ENCODE measurements at regions not wholly inside any gene's neighbourhood (a gene's known extent, or its start where the extent isn't known, plus 50 kb on each side); places are given as distances from the start of the nearest gene placed in this dataset.

DNA sequence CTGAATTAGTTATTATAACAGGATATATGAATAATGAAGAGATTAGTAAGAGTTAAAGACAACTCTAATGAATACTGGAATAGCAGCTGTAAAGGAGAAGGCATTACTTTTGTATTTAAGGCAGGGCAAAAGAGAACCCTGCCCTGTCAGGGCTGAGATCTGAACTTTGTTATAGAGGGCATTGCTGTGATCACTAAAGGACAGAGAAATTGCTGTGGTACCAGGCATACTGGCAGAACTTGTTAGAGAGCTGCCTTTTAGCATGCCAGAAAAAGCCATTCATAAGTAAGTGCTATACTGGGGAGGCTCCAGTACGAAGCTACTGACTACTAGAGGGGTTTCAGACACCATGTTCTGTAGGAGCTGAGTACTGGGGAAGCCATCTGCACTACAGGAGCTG is 481.8 kb downstream of the SEMA3D start:
- H3K27me3 ChIP-seq (ENCODE audit: control insufficient read depth, insufficient read depth, low read length): no peaks in the 10 kb centered on the region
- in situ Hi-C loops (cut with HindIII; ENCODE audit: low pct_unique_long_range_greater_than_20kb, low sequenced_read_pairs) (no loop called here), intact Hi-C loops (cut with micrococcal nuclease; ENCODE audit: unreplicated experiment) (no loop called here)

DNA sequence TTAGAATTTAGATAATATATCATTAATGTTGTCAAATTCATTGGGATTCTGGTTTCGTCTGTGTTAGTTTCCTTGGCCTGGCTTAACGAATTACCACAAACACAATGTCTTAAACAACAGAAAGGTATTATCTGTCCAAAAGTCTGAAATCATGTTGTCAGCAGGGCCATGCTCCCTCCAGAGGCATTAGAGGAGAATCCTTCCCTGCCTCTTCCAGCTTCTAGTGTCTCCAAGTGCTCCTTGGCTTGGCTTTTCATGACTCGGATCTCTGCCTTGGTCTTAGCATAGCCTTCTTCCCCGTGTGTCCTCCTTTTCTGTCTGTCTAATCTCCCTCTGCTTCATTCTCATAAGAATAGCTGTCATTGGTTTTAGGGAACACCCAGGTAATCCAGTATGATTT is 482.5 kb downstream of the SEMA3D start:
- Histone ChIP-seq H3K4me3 (ENCODE audit: low read depth in 2 of 2, low read length in 2 of 2) (no peak overlapping the region), H3K36me3 (ENCODE audit: control insufficient read depth, insufficient read depth, low read length) (no peaks in the 10 kb centered on the region), H3K27ac (ENCODE audit: low read length) (no peak overlapping the region), H3K4me1 (ENCODE audit: control insufficient read depth, insufficient read depth, low read length) (no peaks in the 10 kb centered on the region), H3K9me3 (ENCODE audit: control insufficient read depth, insufficient read depth, low read depth, low read length) (no peaks in the 10 kb centered on the region), H3K27me3 (ENCODE audit: control insufficient read depth, insufficient read depth, low read length) (no peaks in the 10 kb centered on the region)
- CTCF ChIA-PET: interaction anchor here (0.7 kb wide), 1 partner anchor 98 kb away, joined by 4 read pairs; no protein-coding TSS in a partner anchor
- BruUV-seq (replicated peaks): no TSS peak
- no peak for TF ChIP-seq TCF7L2 (IDR thresholded peaks at IDR 0.05; ENCODE audit: low read depth, low read length)
- TF ChIP-seq SIN3A (IDR thresholded peaks at IDR 0.05; ENCODE audit: borderline replicate concordance, insufficient read depth, low read depth, low read length): no peak
- TF ChIP-seq, protein P1, sequence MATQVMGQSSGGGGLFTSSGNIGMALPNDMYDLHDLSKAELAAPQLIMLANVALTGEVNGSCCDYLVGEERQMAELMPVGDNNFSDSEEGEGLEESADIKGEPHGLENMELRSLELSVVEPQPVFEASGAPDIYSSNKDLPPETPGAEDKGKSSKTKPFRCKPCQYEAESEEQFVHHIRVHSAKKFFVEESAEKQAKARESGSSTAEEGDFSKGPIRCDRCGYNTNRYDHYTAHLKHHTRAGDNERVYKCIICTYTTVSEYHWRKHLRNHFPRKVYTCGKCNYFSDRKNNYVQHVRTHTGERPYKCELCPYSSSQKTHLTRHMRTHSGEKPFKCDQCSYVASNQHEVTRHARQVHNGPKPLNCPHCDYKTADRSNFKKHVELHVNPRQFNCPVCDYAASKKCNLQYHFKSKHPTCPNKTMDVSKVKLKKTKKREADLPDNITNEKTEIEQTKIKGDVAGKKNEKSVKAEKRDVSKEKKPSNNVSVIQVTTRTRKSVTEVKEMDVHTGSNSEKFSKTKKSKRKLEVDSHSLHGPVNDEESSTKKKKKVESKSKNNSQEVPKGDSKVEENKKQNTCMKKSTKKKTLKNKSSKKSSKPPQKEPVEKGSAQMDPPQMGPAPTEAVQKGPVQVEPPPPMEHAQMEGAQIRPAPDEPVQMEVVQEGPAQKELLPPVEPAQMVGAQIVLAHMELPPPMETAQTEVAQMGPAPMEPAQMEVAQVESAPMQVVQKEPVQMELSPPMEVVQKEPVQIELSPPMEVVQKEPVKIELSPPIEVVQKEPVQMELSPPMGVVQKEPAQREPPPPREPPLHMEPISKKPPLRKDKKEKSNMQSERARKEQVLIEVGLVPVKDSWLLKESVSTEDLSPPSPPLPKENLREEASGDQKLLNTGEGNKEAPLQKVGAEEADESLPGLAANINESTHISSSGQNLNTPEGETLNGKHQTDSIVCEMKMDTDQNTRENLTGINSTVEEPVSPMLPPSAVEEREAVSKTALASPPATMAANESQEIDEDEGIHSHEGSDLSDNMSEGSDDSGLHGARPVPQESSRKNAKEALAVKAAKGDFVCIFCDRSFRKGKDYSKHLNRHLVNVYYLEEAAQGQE (IDR thresholded peaks at IDR 0.05; ENCODE audit: insufficient read depth in 1 of 2, low read depth in 2 of 2, low read length in 1 of 2): no peak
- TF ChIP-seq, protein P2, sequence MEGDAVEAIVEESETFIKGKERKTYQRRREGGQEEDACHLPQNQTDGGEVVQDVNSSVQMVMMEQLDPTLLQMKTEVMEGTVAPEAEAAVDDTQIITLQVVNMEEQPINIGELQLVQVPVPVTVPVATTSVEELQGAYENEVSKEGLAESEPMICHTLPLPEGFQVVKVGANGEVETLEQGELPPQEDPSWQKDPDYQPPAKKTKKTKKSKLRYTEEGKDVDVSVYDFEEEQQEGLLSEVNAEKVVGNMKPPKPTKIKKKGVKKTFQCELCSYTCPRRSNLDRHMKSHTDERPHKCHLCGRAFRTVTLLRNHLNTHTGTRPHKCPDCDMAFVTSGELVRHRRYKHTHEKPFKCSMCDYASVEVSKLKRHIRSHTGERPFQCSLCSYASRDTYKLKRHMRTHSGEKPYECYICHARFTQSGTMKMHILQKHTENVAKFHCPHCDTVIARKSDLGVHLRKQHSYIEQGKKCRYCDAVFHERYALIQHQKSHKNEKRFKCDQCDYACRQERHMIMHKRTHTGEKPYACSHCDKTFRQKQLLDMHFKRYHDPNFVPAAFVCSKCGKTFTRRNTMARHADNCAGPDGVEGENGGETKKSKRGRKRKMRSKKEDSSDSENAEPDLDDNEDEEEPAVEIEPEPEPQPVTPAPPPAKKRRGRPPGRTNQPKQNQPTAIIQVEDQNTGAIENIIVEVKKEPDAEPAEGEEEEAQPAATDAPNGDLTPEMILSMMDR (IDR thresholded peaks at IDR 0.05): no peak; the same call in 1 of the 2 replicates
- no peak for TF ChIP-seq POLR2AphosphoS5 (IDR thresholded peaks at IDR 0.05; ENCODE audit: low read depth, low read length)
- intact Hi-C loops (cut with micrococcal nuclease; ENCODE audit: unreplicated experiment) (no loop called here), in situ Hi-C loops (cut with HindIII; ENCODE audit: low pct_unique_long_range_greater_than_20kb, low sequenced_read_pairs) (no loop called here)
- POLR2A ChIA-PET: no interaction called here
- DNase-seq (ENCODE audit: low read depth, low spot score) (no peak), ATAC-seq (no peak)

More for the DNA sequence above, 481.8 kb downstream of the SEMA3D start:
- DNase-seq (ENCODE audit: low read depth, low spot score) (no peak), ATAC-seq (no peak)
- H3K4me1 ChIP-seq (ENCODE audit: control insufficient read depth, insufficient read depth, low read length): no peaks in the 10 kb centered on the region
- H3K4me3 ChIP-seq (ENCODE audit: low read depth in 2 of 2, low read length in 2 of 2): no peak overlapping the region
- ChIA-PET POLR2A (no interaction called here), CTCF (no interaction called here)
- H3K36me3 ChIP-seq (ENCODE audit: control insufficient read depth, insufficient read depth, low read length): no peaks in the 10 kb centered on the region
- no TSS peak for BruUV-seq (replicated peaks)
- H3K27ac ChIP-seq (ENCODE audit: low read length): no peak overlapping the region
- H3K9me3 ChIP-seq (ENCODE audit: control insufficient read depth, insufficient read depth, low read depth, low read length): no peaks in the 10 kb centered on the region
- no peak for TF ChIP-seq SIN3A (IDR thresholded peaks at IDR 0.05; ENCODE audit: borderline replicate concordance, insufficient read depth, low read depth, low read length)
- no peak for TF ChIP-seq POLR2AphosphoS5 (IDR thresholded peaks at IDR 0.05; ENCODE audit: low read depth, low read length)
- TF ChIP-seq, protein P2 (IDR thresholded peaks at IDR 0.05): no peak
- TF ChIP-seq TCF7L2 (IDR thresholded peaks at IDR 0.05; ENCODE audit: low read depth, low read length): no peak
- TF ChIP-seq, protein P1 (IDR thresholded peaks at IDR 0.05; ENCODE audit: insufficient read depth in 1 of 2, low read depth in 2 of 2, low read length in 1 of 2): no peak
